ENCODE measurements at regions not wholly inside any gene's neighbourhood (a gene's known extent, or its start where the extent isn't known, plus 50 kb on each side); places are given as distances from the start of the nearest gene placed in this dataset.

GRCh38 chr5:56302027-56302426 lies 68.9 kb upstream of the ANKRD55 start:
- TF ChIP-seq CTCF (IDR thresholded peaks at IDR 0.05), result no peak
- no peak for TF ChIP-seq POLR2A (IDR thresholded peaks at IDR 0.05)

Data from stomach (tissue), 4 donors.